Natural killer cell (primary cell): ENCODE measurements at regions not wholly inside any gene's neighbourhood (a gene's known extent, or its start where the extent isn't known, plus 50 kb on each side); places are given as distances from the start of the nearest gene placed in this dataset.

Source experiments
- ATAC-seq, 3 donors: fragments of 150-1000 bp in 2 of 3; fragments of 200-7000 bp in 1 of 3; cut with Tn5 transposase; 1 replicate in 1 of 3; 2 replicates in 2 of 3; pipeline ENCODE4 v1.10.0; 2021; ENCODE audit warnings: mild to moderate bottlenecking in 2 of 3, moderate library complexity in 2 of 3
- DNase-seq, 2 donors: peaks; one replicate each; pipeline versions ENCODE4 v3.0.0 to v3.0.0-alpha.2; 2013 to 2021; ENCODE audit warnings: mixed read lengths in 1 of 2
- H3K27ac ChIP-seq: one replicate; pipeline ENCODE4 v1.5.1; 2013; ENCODE audit warnings: mild to moderate bottlenecking, low read length
- H3K27me3 ChIP-seq: one replicate; pipeline ENCODE4 v1.6.1; 2013; ENCODE audit warnings: low read length; ENCODE audit not compliant: control insufficient read depth, insufficient read depth
- H3K36me3 ChIP-seq: one replicate; pipeline ENCODE4 v1.6.1; 2013; ENCODE audit warnings: low read length; ENCODE audit not compliant: control insufficient read depth, insufficient read depth
- H3K4me1 ChIP-seq: one replicate; pipeline ENCODE4 v1.6.1; 2013; ENCODE audit warnings: low read length; ENCODE audit not compliant: control insufficient read depth, insufficient read depth
- H3K4me3 ChIP-seq: one replicate; pipeline ENCODE4 v1.5.1; 2013; ENCODE audit warnings: low read length
- H3K9me3 ChIP-seq: one replicate; pipeline ENCODE4 v1.6.1; 2013; ENCODE audit warnings: low read length; ENCODE audit not compliant: control insufficient read depth, insufficient read depth
- H3K27ac Mint-ChIP-seq, 2 donors: one replicate each; pipeline ENCODE4 v1.8.0; 2022; ENCODE audit warnings: mild to moderate bottlenecking in 2 of 2, mixed read lengths in 2 of 2, moderate library complexity in 1 of 2
- H3K27me3 Mint-ChIP-seq, 2 donors: one replicate each; pipeline ENCODE4 v1.8.0; 2022; ENCODE audit warnings: low read depth in 2 of 2, mixed read lengths in 2 of 2
- H3K36me3 Mint-ChIP-seq: one replicate; pipeline ENCODE4 v1.8.0; 2022; ENCODE audit warnings: mixed read lengths
- H3K4me1 Mint-ChIP-seq, 2 donors: one replicate each; pipeline ENCODE4 v1.8.0; 2022; ENCODE audit warnings: mixed read lengths in 2 of 2
- H3K4me3 Mint-ChIP-seq: one replicate; pipeline ENCODE4 v1.8.0; 2022; ENCODE audit warnings: mild to moderate bottlenecking, moderate library complexity, mixed read lengths
- H3K9me3 Mint-ChIP-seq, 2 donors: one replicate each; pipeline ENCODE4 v1.8.0; 2022; ENCODE audit warnings: mixed read lengths in 2 of 2
- WGBS: methylation state at CpG from one replicate; pipeline ENCODE4 v1.1.7; 2013; ENCODE audit warnings: missing lambda C conversion rate; ENCODE audit not compliant: insufficient coverage; 5-methylcytosine and 5-hydroxymethylcytosine counted together
- intact Hi-C: fragments of 100-400 bp; cut with micrococcal nuclease; formaldehyde crosslinking; loops from one replicate; pipeline ENCODE4 v1.14.2; 2022
- TF ChIP-seq, protein P1 (sequence below): fragments of 200-600 bp; IDR thresholded peaks from one replicate; pipeline ENCODE4 v1.8.0; 2022; ENCODE audit warnings: antibody characterized with exemption

DNA sequence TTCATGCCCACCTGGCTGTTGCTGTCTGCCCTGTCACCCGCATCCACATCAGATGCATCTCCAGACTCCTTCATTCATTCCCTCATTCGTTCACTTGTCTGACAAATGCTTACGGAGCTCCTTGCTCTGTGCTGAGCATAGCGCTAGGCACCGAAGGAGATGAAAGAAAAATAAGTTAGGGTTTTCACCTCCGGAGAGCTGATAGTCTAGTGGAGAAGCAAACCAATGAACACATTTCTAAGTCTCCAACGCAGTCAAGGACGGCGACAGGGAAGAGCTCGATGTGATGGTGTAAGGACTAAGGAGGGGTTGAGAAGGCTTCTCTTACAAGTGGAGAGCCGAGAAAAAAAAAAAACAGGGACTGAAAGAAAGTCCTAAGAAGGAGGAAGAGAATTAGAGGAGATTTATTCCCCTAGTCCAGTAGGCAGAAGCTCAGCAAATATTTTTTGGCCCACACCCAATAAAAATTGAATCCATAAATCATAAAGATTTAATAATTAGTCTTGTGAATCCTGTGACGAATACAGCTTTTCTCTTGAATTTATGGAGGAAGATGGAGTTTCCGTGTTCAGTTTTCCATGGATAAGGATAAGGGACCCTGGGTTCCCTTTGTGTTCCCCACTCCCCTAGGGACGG is 127.2 kb upstream of the DLG1 start:
- no peak for ATAC-seq
- H3K36me3 Mint-ChIP-seq: no peaks in the 10 kb centered on the region
- H3K4me3 Mint-ChIP-seq: no peak overlapping the region
- peaks cover 15 to 25% of the 10 kb centered on the region in 2 donors for H3K27me3 Mint-ChIP-seq
- no peak overlapping the region for H3K27ac ChIP-seq
- no peaks in the 10 kb centered on the region for H3K9me3 Mint-ChIP-seq
- H3K27me3 ChIP-seq: no peaks in the 10 kb centered on the region
- no peak overlapping the region for H3K27ac Mint-ChIP-seq
- H3K36me3 ChIP-seq: no peaks in the 10 kb centered on the region
- WGBS: 90% methylated on average over 14 of the region's 14 CpGs
- TF ChIP-seq, protein P1, sequence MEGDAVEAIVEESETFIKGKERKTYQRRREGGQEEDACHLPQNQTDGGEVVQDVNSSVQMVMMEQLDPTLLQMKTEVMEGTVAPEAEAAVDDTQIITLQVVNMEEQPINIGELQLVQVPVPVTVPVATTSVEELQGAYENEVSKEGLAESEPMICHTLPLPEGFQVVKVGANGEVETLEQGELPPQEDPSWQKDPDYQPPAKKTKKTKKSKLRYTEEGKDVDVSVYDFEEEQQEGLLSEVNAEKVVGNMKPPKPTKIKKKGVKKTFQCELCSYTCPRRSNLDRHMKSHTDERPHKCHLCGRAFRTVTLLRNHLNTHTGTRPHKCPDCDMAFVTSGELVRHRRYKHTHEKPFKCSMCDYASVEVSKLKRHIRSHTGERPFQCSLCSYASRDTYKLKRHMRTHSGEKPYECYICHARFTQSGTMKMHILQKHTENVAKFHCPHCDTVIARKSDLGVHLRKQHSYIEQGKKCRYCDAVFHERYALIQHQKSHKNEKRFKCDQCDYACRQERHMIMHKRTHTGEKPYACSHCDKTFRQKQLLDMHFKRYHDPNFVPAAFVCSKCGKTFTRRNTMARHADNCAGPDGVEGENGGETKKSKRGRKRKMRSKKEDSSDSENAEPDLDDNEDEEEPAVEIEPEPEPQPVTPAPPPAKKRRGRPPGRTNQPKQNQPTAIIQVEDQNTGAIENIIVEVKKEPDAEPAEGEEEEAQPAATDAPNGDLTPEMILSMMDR: no peak
- H3K4me1 Mint-ChIP-seq: peaks cover 13 to 14% of the 10 kb centered on the region in 2 donors
- H3K9me3 ChIP-seq: no peaks in the 10 kb centered on the region
- intact Hi-C loops: no loop called here
- no peak overlapping the region for H3K4me3 ChIP-seq
- no peaks in the 10 kb centered on the region for H3K4me1 ChIP-seq
- no peak for DNase-seq

DNA sequence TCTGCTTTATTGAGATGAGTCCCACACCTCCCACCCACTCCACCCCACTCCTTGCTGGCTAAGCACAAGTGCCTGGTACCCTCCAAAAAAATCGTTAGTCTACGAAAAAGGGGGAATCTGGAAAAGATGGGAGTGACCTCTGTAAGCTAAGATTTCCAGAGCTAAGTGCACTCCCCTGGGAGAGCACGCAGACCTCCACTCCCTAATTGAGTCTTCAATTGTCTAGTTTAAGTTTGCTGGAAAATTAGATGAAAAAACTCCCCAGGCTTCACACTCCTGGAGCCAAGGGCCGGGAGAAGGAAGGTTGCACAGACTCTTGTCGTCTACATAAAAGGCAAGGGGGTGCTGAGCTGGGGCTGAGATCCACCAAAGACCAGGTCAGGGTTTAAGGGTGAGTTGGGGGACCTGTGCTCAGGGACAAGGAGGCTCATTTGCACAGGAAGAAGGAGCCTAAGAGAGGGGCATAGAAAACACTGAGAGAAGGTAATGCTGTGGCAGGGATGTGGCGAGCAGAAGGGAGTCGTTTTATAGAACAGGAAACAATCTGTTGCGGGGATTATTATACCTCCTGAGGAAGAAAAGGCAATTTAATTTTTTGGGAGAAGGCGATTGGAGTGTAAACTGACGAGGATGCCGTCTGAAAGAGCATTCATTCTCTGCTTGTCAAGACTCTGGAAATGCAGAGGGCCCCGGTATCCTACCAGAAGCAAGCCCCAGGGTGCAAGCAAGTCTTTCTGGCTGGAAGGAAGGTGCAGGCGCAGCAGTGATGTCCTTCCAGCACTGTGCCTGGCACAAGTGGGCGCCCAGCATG is 126.5 kb upstream of the DLG1 start:
- Mint-ChIP-seq H3K9me3 (no peaks in the 10 kb centered on the region), H3K4me3 (no peak overlapping the region), H3K4me1 (peaks cover 13 to 14% of the 10 kb centered on the region in 2 donors), H3K36me3 (no peaks in the 10 kb centered on the region), H3K27ac (no peak overlapping the region), H3K27me3 (peaks cover 16 to 22% of the 10 kb centered on the region in 2 donors)
- intact Hi-C loops: no loop called here
- 72% methylated on average over 13 of the region's 14 CpGs for WGBS
- Histone ChIP-seq H3K27me3 (no peaks in the 10 kb centered on the region), H3K36me3 (no peaks in the 10 kb centered on the region), H3K4me1 (no peaks in the 10 kb centered on the region), H3K27ac (no peak overlapping the region), H3K9me3 (no peaks in the 10 kb centered on the region), H3K4me3 (no peak overlapping the region)
- TF ChIP-seq, protein P1: no peak
- no peak for DNase-seq
- no peak for ATAC-seq

DNA sequence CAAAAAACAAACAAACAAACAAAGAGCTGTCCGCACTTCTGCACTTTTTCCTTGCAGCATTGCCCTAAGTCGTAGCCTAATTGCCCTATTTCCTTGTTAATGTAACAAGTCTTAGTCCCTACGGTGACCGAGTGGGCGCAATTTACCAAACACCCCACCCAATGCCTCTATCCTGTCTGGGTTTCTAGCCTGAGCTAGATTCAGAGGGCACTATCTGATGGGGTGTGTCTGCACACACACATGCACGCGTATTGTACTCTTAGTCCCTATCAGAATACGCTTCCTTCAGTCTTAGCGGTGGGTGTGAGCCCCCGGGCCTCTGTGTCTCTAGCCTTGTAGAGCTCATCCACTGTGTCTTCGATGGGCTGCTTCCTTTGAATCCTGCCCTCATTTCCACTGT is 125.9 kb upstream of the DLG1 start:
- Histone ChIP-seq H3K9me3 (no peaks in the 10 kb centered on the region), H3K36me3 (no peaks in the 10 kb centered on the region), H3K27me3 (no peaks in the 10 kb centered on the region), H3K27ac (no peak overlapping the region), H3K4me3 (no peak overlapping the region), H3K4me1 (no peaks in the 10 kb centered on the region)
- TF ChIP-seq, protein P1: no peak
- WGBS: 79% methylated on average over 11 of the region's 11 CpGs
- DNase-seq: no peak
- intact Hi-C loops: no loop called here
- Mint-ChIP-seq H3K36me3 (no peaks in the 10 kb centered on the region), H3K27me3 (peaks cover 16 to 22% of the 10 kb centered on the region in 2 donors), H3K9me3 (no peaks in the 10 kb centered on the region), H3K27ac (no peak overlapping the region), H3K4me1 (peaks cover 13 to 14% of the 10 kb centered on the region in 2 donors), H3K4me3 (no peak overlapping the region)
- no peak for ATAC-seq
